ENCODE measurements at regions not wholly inside any gene's neighbourhood (a gene's known extent, or its start where the extent isn't known, plus 50 kb on each side); places are given as distances from the start of the nearest gene placed in this dataset.

DNA sequence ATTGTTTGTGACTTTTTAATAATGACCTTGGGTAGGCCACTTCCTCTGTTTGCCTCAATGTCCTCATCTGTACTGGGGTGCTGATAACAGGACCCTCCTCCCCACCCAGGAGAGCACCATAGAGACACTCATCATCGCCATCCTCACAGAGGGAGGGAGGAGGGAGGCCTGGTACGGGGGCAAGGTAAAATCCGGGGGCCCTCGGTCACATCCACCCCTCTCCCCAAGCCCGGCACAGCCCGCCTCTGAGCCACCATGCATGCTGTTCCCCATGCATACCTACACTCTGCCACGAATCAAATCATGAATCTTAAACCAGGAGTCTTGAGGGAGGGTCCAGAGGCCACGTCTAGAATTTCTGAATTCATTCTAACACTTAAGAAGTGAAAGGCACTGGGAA is 74.9 kb upstream of the IQSEC1 start:
- Histone ChIP-seq H3K27ac (no peak overlapping the region), H3K9me3 (no peaks in the 10 kb centered on the region), H3K27me3 (no peaks in the 10 kb centered on the region), H3K36me3 (no peaks in the 10 kb centered on the region), H3K4me3 (no peak overlapping the region), H3K4me1 (ENCODE audit: insufficient read depth) (no peaks in the 10 kb centered on the region)
- 65 to 79% (median 69%) methylated on average over 8 of the region's 8 CpGs for WGBS, 3 donors
- intact Hi-C loops (cut with DNase I), result no loop called here
- DNase-seq, result peak in 1 of 5 donors; percentile 6
- TF ChIP-seq, protein P1, sequence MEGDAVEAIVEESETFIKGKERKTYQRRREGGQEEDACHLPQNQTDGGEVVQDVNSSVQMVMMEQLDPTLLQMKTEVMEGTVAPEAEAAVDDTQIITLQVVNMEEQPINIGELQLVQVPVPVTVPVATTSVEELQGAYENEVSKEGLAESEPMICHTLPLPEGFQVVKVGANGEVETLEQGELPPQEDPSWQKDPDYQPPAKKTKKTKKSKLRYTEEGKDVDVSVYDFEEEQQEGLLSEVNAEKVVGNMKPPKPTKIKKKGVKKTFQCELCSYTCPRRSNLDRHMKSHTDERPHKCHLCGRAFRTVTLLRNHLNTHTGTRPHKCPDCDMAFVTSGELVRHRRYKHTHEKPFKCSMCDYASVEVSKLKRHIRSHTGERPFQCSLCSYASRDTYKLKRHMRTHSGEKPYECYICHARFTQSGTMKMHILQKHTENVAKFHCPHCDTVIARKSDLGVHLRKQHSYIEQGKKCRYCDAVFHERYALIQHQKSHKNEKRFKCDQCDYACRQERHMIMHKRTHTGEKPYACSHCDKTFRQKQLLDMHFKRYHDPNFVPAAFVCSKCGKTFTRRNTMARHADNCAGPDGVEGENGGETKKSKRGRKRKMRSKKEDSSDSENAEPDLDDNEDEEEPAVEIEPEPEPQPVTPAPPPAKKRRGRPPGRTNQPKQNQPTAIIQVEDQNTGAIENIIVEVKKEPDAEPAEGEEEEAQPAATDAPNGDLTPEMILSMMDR (IDR thresholded peaks at IDR 0.05), result no peak
- TF ChIP-seq EP300 (IDR thresholded peaks at IDR 0.05) (no peak), POLR2A (IDR thresholded peaks at IDR 0.05) (no peak)

DNA sequence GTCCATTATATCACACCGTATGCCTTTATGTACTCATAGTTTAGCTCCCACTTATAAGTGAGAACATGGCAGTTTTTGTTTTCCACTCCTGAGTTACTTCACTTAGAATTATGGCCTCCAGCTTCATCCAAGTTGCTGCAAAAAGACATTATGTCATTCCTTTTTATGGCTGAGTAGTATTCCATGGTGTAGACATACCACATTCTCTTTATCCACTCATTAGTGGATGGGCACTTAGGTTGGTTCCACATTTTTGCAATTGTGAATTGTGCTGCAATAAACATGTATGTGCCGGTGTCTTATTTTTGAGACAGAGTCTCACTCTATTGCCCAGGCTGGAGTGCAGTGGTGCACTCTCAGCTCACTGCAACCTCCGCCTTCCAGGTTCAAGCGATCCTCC is 74.1 kb upstream of the IQSEC1 start:
- Histone ChIP-seq H3K27me3 (no peaks in the 10 kb centered on the region), H3K27ac (no peak overlapping the region), H3K9me3 (no peaks in the 10 kb centered on the region), H3K4me3 (no peak overlapping the region), H3K4me1 (ENCODE audit: insufficient read depth) (no peaks in the 10 kb centered on the region), H3K36me3 (no peaks in the 10 kb centered on the region)
- intact Hi-C loops (cut with DNase I), result no loop called here
- no peak for DNase-seq
- TF ChIP-seq EP300 (IDR thresholded peaks at IDR 0.05), result no peak
- TF ChIP-seq, protein P1 (IDR thresholded peaks at IDR 0.05), result no peak
- no peak for TF ChIP-seq POLR2A (IDR thresholded peaks at IDR 0.05)
- 58 to 95% (median 77%) methylated on average over 4 of the region's 4 CpGs for WGBS, 3 donors

DNA sequence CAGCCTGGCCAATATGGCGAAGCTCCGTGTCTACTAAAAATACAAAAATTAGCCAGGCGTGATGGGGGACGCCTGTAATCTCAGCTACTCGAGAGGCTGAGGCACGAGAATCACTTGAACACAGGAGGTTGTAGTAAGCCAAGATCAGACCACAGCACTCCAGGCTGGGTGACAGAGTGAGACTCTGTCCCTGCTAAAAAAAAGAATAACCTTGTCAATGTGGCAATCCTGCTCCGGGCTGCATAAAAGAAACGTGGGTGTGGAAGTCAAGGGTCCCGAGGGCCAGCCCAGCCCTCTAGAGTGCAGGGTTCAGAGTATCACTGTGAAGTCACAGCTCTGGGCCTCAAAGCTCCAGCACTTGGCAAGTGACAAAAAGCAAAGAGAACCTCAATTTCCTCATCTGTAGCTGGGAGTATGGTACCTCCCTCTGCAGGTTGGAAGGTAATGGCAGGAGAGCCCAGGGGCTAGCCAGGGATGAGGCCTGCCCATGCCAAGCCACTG is 73.5 kb upstream of the IQSEC1 start:
- no peak overlapping the region for H3K4me3 ChIP-seq

DNA sequence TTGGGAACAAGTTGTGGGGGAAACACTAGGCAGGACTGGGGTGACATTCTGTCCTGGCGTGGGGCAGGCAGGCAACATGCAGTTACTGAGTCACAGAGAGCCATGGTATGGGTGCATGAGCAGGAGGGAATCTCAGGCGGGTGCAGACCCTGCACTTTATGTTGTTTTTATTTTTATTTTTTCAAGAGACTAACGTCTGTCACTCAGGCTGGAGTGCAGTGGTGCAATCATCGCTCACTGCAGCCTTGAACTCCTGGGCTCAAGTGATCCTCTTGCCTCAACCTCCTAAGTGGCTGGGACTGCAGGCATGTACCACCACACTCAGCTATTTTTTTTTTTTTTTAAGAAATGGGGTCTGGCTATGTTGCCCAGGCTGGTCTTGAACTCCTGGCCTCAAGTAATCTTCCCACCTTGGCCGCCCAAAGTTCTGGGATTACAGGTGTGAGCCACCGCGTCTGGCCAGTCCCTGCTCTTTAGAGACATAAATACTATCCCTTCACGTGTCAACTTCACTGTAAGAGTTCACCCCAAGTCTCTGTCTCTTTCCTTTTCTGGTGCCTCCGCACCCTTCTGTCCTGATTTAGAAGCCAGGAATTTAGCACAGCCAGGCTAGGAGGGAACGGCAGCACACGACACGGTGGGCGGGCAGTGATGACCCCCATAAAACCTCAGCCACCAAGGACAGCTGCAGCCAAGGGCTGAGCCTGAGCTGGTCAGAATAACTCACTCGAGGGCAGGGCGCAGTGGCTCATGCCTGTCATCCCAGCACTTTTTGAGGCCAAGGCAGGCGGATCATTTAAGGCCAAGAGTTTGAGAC is 72.8 kb upstream of the IQSEC1 start:
- no peaks in the 10 kb centered on the region for H3K9me3 ChIP-seq
- no peaks in the 10 kb centered on the region for H3K36me3 ChIP-seq
- no peak for DNase-seq
- no peak overlapping the region for H3K4me3 ChIP-seq
- intact Hi-C loops (cut with DNase I), result no loop called here
- 56 to 60% (median 57%) methylated on average over 16 of the region's 16 CpGs for WGBS, 3 donors
- H3K4me1 ChIP-seq (ENCODE audit: insufficient read depth), result no peaks in the 10 kb centered on the region
- TF ChIP-seq POLR2A (IDR thresholded peaks at IDR 0.05), result no peak
- TF ChIP-seq, protein P1 (IDR thresholded peaks at IDR 0.05), result no peak
- TF ChIP-seq EP300 (IDR thresholded peaks at IDR 0.05), result no peak
- H3K27ac ChIP-seq, result no peak overlapping the region
- H3K27me3 ChIP-seq, result no peaks in the 10 kb centered on the region

More for the DNA sequence above, 73.5 kb upstream of the IQSEC1 start:
- 73 to 85% (median 82%) methylated on average over 9 of the region's 9 CpGs for WGBS, 3 donors
- Histone ChIP-seq H3K27me3 (no peaks in the 10 kb centered on the region), H3K27ac (no peak overlapping the region), H3K4me1 (ENCODE audit: insufficient read depth) (no peaks in the 10 kb centered on the region), H3K9me3 (no peaks in the 10 kb centered on the region), H3K36me3 (no peaks in the 10 kb centered on the region)
- TF ChIP-seq POLR2A (IDR thresholded peaks at IDR 0.05) (no peak), EP300 (IDR thresholded peaks at IDR 0.05) (no peak)
- TF ChIP-seq, protein P1 (IDR thresholded peaks at IDR 0.05), result no peak
- DNase-seq, result peak in 1 of 5 donors; percentile 12
- intact Hi-C loops (cut with DNase I), result no loop called here

Measured in ovary (tissue), 7 donors.